ENCODE measurements at regions not wholly inside any gene's neighbourhood (a gene's known extent, or its start where the extent isn't known, plus 50 kb on each side); places are given as distances from the start of the nearest gene placed in this dataset.
"Not testable (repeated sequence)": the region's sequence is repeated elsewhere in the genome, so short reads cannot be mapped to it uniquely, and the experiment has no call there.

DNA sequence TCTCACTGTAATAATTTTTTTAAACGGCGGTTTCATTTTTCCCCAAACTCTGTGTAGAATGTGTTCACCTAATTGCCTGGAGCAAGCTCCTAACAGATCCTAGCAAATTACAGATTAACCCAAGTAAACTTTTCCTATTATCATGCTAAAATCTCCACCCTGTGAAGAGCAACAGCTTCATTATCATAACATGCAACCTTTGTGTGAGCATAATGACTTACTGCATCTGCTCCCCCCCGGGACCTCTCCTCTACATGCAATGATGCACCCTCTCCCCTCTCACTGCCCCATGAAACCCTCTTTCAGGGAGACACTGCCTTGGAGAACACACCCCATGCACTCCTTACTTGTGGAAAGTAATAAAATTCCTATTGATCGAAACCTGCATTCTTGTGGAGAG lies 717.0 kb upstream of the TMPRSS15 start:
- DNase-seq = no peak

DNA sequence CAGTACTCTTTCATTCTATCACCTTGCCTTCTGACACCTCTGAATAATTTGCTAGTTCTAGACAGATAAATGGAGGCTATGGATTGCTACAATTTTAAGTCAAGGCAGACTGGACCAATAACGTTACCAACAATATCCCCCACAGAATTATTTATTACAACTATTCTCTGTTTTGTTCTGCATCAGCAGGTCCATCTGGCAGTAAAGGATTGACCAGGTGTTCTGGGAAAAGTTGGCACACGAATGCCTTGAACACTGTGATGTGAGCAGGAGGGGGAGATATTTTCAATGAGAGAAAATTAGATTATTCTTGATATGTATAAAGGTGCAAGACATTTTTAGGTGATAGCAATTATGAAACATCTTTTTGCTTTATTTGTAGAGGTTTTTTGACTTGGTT lies 718.8 kb upstream of the TMPRSS15 start:
- DNase-seq = no peak

GRCh38 chr21:19123053-19123452 lies 719.5 kb upstream of the TMPRSS15 start:
- DNase-seq = no peak

GRCh38 chr21:19123525-19123924 lies 719.9 kb upstream of the TMPRSS15 start:
- DNase-seq = no peak

DNA sequence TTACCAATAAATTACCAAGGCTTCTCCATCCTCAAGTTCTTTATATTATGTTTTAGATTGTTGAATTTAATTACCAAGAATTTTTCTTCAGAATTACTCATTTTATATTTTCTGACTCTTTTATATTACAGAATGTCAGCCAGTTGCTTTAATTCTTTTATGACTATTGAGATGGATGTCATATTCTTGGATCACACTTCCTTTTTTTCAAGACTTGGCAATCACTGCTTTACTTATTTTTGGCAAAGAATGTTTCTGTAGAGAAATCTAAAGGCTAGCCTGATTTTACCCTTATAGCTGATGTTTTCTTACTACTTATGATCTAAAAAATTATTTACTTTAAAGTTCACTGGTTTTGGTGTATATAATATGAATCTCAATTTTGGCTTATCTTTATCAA lies 721.1 kb upstream of the TMPRSS15 start:
- no peak for DNase-seq

GRCh38 chr21:19130379-19131028 lies 726.9 kb upstream of the TMPRSS15 start:
- no peak for DNase-seq

- no peak for DNase-seq
Observed at GRCh38 chr21:19141511-19141910, 737.9 kb upstream of the TMPRSS15 start.

GRCh38 chr21:19145682-19146293 lies 742.2 kb upstream of the TMPRSS15 start:
- no peak for DNase-seq

DNA sequence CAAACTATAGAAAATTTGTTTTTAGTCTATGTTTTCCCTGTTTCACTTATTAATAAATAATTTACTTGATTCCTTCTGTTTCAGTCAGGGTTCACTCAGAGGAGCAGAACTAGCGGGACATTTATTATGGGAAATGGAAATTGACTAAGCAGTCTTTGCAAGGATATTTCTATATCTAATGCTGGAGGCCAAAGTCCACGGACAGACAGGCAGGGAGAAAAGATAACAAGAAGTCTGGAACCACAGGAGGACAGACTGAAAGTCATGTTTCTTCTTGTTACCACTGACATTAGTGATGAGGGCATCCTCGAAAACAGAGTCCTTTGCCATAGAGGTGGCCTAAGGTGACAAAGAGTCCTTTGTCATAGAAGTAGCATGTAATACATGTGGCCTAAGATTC lies 744.5 kb upstream of the TMPRSS15 start:
- no peak for DNase-seq

GRCh38 chr21:19171585-19171984 lies 768.0 kb upstream of the TMPRSS15 start:
- no peak for DNase-seq

GRCh38 chr21:19181604-19182140 lies 778.1 kb upstream of the TMPRSS15 start:
- DNase-seq = no peak

- no peak for DNase-seq
Observed at GRCh38 chr21:19197950-19198349, 794.4 kb upstream of the TMPRSS15 start.

DNA sequence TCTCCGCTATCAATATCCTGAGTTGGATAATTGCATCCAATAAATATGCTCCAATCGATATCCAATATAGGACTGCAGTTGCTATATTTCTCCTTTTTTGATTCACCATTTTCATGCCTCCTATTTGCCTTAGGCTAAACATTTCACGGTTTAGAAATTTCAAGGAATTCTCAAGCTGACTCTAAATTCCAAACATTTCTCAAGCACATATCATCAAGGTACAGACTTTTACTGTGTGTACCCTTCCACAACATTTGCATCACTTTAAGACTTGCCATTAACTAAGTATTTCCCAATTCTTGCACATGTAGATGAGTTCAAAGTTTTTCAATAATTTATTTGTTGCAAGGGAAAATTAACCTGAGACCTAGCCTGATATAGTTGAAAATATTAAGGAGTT lies 795.2 kb upstream of the TMPRSS15 start:
- no peak for DNase-seq

DNA sequence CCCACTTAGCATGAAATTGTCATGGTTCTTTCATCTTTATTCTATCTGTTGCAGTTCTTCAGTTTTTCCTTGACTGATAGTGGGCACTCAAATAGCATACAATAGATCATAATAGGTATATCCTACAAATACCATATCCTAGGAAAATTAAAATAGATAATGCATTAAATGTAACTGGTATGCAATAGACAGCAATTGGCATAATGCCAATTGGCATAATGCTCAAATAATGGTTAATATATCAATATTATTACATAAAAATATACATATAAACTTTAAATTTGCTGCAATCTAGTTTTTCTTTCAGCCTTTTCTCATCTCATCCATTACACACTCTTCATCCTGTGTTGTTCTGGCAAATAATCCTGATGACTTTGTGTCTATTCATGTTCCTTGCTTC lies 814.6 kb upstream of the TMPRSS15 start:
- no peak for DNase-seq

DNA sequence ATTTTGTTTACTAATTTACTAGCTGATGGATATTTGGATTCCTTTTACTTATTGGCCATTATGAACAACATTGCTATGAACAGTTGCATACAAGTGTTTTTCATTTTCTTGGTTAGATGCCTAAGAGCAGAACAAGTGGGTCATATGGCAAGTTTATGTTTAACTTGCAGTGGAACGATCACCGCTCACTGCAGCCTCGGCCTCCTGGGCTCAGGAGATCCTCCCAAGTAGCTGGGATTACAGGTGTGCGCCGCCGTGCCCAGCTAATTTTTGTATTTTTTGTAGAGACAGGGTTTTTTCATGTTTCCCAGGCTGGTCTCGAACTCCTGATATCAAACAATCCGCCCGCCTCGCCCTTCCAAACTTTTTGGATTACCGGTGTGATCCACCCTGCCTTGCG lies 820.5 kb upstream of the TMPRSS15 start:
- DNase-seq = no peak

DNA sequence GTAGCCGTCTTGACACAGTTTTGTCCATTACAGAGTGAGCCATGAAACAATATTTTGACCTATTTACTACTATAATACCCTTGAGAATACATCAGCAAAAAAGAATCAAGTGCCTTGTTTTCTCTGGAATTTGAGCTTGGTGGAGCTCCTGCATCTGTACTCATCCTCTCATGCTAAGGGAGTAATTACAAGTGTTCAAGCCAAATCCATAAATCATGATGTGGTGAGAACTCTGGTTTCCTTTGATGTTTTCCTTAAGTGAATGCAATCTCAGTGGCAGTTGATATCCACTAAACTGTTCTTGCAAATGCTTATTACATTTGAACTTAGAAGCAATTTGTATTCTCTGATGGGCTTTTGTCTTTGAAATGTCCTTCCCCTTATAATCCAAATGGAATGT lies 824.6 kb upstream of the TMPRSS15 start:
- DNase-seq = no peak

GRCh38 chr21:19233841-19234240 lies 830.3 kb upstream of the TMPRSS15 start:
- DNase-seq = not testable (repeated sequence)

DNA sequence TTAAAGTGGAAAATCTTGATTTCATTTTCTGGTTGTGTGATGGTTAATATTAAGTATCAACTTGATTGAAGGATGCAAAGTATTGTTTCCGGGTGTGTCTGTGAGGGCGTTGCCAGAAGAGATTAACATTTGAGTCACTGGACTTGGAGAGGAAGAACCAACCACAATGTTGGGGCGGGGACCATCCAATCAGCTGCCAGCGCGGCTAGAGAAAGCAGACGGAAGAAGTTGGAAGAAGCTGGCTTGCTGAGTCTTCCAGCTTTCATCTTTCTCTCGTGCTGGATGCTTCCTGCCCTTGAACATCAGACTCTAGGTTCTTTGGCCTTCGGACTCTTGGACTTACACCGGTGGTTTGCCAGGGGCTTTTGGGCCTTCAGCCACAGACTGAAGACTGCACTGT lies 832.6 kb upstream of the TMPRSS15 start:
- DNase-seq = no peak

DNA sequence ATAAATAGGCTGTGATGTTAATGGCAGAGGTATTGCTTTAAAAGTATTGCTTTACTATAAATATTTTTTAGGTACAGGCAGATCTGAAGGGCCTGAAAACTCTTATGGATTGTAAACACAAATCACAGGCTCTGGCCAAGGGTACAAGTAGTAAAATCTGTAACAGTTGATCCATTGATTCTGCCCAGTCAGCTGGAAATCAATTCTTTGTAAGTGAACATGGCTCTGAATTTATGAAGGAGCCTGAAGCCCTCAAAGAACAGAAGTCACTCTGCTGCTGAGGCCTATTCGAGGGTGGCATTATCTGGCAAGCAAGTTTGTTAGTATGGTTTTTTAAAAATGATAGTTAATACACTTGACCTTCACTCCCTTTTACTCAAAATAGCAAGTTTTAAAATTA lies 834.0 kb upstream of the TMPRSS15 start:
- DNase-seq = no peak

- DNase-seq = no peak
Observed at GRCh38 chr21:19239696-19240095, 836.1 kb upstream of the TMPRSS15 start.

GRCh38 chr21:19244502-19245187 lies 841.1 kb upstream of the TMPRSS15 start:
- no peak for DNase-seq

GRCh38 chr21:19245188-19245580 lies 841.6 kb upstream of the TMPRSS15 start:
- no peak for DNase-seq

- no peak for DNase-seq
Observed at GRCh38 chr21:19246018-19246417, 842.4 kb upstream of the TMPRSS15 start.

Measured in dermis blood vessel endothelial cell (primary cell).